ENCODE measurements at regions not wholly inside any gene's neighbourhood (a gene's known extent, or its start where the extent isn't known, plus 50 kb on each side); places are given as distances from the start of the nearest gene placed in this dataset. TPM values are rescaled to one million over a fixed set of nuclear protein-coding genes. Genes with fewer than 3 reads are reported as not detected.
"Not testable (repeated sequence)": the region's sequence is repeated elsewhere in the genome, so short reads cannot be mapped to it uniquely, and the experiment has no call there.

DNA sequence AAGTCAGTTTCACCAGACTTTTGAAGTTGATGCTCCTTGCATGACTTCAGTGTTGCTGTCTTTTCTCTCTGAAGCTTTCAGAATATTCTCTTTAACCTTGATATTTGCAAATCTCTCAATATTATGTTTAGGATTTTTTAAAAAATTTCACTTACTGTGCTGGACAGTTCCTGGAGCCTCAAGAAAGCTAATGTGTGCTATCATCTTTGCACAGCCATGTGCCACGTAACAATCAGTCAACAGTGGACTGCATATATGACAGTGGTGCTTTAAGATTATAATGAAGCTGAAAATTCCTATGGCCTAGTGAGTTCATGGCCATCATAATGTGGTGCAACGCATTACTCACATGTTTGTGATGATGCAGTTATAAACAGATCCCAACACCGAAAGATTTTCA is 59.1 kb upstream of the OGFRL1 start:
- no peaks in the 10 kb centered on the region for H3K9me3 ChIP-seq
- H3K27me3 ChIP-seq = no peaks in the 10 kb centered on the region
- H3K4me1 ChIP-seq = peaks cover 0 to 3% (median 0%) of the 10 kb centered on the region in 4 donors
- 92% methylated on average over 3 of the region's 3 CpGs for WGBS, 2 donors
- no peak overlapping the region for H3K27ac ChIP-seq
- no peak overlapping the region for H3K4me3 ChIP-seq
- H3K36me3 ChIP-seq = no peaks in the 10 kb centered on the region
- TF ChIP-seq POLR2A (IDR thresholded peaks at IDR 0.05) = no peak
- TF ChIP-seq EP300 (IDR thresholded peaks at IDR 0.05) = no peak
- TF ChIP-seq, protein P1, sequence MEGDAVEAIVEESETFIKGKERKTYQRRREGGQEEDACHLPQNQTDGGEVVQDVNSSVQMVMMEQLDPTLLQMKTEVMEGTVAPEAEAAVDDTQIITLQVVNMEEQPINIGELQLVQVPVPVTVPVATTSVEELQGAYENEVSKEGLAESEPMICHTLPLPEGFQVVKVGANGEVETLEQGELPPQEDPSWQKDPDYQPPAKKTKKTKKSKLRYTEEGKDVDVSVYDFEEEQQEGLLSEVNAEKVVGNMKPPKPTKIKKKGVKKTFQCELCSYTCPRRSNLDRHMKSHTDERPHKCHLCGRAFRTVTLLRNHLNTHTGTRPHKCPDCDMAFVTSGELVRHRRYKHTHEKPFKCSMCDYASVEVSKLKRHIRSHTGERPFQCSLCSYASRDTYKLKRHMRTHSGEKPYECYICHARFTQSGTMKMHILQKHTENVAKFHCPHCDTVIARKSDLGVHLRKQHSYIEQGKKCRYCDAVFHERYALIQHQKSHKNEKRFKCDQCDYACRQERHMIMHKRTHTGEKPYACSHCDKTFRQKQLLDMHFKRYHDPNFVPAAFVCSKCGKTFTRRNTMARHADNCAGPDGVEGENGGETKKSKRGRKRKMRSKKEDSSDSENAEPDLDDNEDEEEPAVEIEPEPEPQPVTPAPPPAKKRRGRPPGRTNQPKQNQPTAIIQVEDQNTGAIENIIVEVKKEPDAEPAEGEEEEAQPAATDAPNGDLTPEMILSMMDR (IDR thresholded peaks at IDR 0.05) = no peak
- no peak for DNase-seq (ENCODE audit: low spot score in 2 of 2)

DNA sequence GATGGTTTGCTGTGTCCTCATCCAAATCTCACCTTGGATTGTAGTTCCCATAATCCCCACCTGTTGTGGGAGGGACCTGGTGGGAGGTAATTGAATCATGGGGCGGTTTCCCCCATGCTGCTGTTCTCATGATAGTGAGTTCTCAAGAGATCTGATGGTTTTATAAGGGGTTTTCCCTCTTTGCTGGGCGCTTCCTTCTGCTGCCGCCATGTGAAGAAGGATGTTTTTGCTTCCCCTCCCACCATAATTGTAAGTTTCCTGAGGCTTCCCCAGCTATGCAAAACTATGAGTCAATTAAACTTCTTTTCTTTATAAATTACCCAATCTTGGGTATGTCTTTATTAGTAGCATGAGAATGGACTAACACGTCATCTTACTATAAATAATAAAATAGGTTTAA is 55.7 kb upstream of the OGFRL1 start:
- H3K27me3 ChIP-seq; H3K36me3 ChIP-seq; H3K4me3 ChIP-seq; H3K4me1 ChIP-seq; DNase-seq (ENCODE audit: low spot score in 2 of 2); H3K9me3 ChIP-seq; H3K27ac ChIP-seq: not testable (repeated sequence)
- WGBS, 2 donors = 94 to 96% methylated on average over 4 of the region's 4 CpGs

DNA sequence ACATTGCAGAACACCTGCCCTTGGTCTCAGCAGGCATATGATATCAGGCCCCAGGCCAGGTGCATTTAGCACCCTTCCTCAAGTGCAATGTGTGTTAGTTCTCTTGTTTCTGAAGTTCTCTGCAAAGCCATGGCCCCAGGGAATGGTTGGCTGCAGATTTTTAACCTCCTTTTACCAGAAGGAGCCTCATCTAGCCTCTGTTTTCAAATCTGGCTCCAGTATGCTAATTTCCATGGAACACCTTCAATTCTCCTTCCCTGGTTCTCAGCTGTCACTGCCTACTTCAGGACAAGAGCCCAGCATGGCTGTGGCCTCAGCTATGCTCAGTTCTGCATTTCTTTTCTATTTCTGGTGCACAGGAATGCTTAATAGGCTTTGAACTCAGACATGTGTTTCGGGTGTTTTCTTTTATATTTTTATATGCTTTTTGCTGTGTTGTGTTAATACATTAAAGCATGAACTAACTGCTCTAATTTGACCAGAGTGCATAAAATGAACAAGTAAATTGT is 51.6 kb upstream of the OGFRL1 start:
- WGBS, 2 donors = 82 to 85% methylated on average over 1 of the region's 1 CpG
- no peak for DNase-seq (ENCODE audit: low spot score in 2 of 2)
- H3K4me3 ChIP-seq = no peak overlapping the region
- H3K27me3 ChIP-seq = no peaks in the 10 kb centered on the region
- no peaks in the 10 kb centered on the region for H3K9me3 ChIP-seq
- no peak overlapping the region for H3K27ac ChIP-seq
- TF ChIP-seq POLR2A (IDR thresholded peaks at IDR 0.05) (no peak), EP300 (IDR thresholded peaks at IDR 0.05) (no peak)
- TF ChIP-seq, protein P1 (IDR thresholded peaks at IDR 0.05) = no peak
- no peaks in the 10 kb centered on the region for H3K36me3 ChIP-seq
- H3K4me1 ChIP-seq = no peaks in the 10 kb centered on the region

DNA sequence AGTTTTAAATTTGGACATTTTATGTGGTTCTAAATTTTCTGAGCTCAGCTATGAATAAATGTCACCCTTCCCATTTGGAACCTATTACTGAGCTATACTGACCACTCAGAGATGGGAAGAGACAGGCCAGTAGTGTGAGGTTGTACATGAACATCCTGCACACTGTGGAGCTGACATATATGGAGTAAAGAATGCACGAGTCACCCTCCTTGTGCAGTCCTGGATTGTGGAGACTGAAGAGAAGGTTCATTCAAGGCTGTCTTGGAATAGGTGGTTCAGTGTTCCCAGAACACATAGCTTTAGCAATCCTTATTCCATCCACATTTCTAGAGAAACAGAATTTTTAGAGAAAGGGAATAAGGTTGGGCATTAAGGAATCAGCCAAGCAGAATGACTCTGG is 50.3 kb upstream of the OGFRL1 start:
- WGBS, 2 donors = 75 to 77% methylated on average over 1 of the region's 1 CpG

More for the DNA sequence above, 50.3 kb upstream of the OGFRL1 start:
- TF ChIP-seq POLR2A (IDR thresholded peaks at IDR 0.05) = no peak
- no peak for TF ChIP-seq EP300 (IDR thresholded peaks at IDR 0.05)
- TF ChIP-seq, protein P1 (IDR thresholded peaks at IDR 0.05) = no peak
- Histone ChIP-seq H3K27ac (no peak overlapping the region), H3K36me3 (no peaks in the 10 kb centered on the region), H3K27me3 (no peaks in the 10 kb centered on the region), H3K9me3 (peaks cover 0 to 9% (median 0%) of the 10 kb centered on the region in 4 donors), H3K4me1 (no peaks in the 10 kb centered on the region), H3K4me3 (no peak overlapping the region)
- DNase-seq (ENCODE audit: low spot score in 2 of 2) = no peak

Small RNA genes lying in the stretch of these regions (small RNA-seq; reads per million reads assigned to genes)
- not detected for gene RF00012
- gene RNU6-411P = not detected

Measured in tibial nerve (tissue), 4 donors.